ENCODE measurements at regions not wholly inside any gene's neighbourhood (a gene's known extent, or its start where the extent isn't known, plus 50 kb on each side); places are given as distances from the start of the nearest gene placed in this dataset.

- DNase-seq, result no peak
- in situ Hi-C loops (cut with MboI; ENCODE audit: low pct_unique_long_range_greater_than_20kb, low sequenced_read_pairs), result no loop called here
Measured at GRCh38 chr12:22740656-22741355, 115.8 kb downstream of the ETNK1 start.

DNA sequence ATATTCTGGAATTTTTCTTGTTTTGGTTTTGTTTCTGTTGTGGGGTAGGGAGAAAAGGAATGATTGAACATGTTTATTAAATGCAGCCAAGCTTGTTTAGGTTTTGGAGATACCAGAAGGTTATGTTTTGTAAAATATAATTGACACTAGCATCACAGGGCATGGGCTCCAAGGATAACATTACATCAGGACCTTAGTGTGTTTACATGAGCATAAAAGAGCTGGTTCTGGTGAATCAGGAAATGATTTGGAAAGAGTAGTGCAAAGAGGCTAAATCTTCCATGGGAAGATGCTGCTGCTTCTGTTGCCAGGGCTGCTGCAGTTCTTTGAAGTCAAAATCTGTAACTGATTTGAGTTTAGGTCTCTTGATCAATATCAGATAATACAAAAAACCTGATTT lies 118.7 kb downstream of the ETNK1 start:
- in situ Hi-C loops (cut with MboI; ENCODE audit: low pct_unique_long_range_greater_than_20kb, low sequenced_read_pairs), result no loop called here
- DNase-seq, result no peak

- in situ Hi-C loops (cut with MboI; ENCODE audit: low pct_unique_long_range_greater_than_20kb, low sequenced_read_pairs), result no loop called here
- no peak for DNase-seq
Measured at GRCh38 chr12:22744197-22744596, 119.2 kb downstream of the ETNK1 start.

DNA sequence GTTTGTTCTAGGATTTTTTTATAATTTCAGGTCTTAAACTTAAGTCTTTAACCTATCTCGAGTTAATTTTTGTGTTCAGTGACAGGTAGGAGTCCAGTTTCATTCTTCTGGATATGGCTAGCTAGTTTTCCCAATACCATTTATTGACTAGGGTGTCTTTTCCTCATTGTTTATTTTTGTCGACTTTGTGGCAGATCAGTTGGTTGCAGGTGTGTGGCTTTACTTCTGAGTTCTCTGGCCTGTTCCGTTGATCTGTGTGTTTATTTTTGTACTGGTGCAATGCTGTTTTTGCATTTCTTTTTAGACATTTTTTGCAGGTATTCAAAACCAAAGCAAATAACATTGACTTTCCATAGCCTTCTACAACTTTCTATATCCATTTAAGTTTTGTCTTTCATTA lies 121.7 kb downstream of the ETNK1 start:
- in situ Hi-C loops (cut with MboI; ENCODE audit: low pct_unique_long_range_greater_than_20kb, low sequenced_read_pairs), result no loop called here

GRCh38 chr12:22755629-22756028 lies 130.7 kb downstream of the ETNK1 start:
- in situ Hi-C loops (cut with MboI; ENCODE audit: low pct_unique_long_range_greater_than_20kb, low sequenced_read_pairs), result no loop called here

More for the DNA sequence above, 121.7 kb downstream of the ETNK1 start:
- DNase-seq, result no peak

DNA sequence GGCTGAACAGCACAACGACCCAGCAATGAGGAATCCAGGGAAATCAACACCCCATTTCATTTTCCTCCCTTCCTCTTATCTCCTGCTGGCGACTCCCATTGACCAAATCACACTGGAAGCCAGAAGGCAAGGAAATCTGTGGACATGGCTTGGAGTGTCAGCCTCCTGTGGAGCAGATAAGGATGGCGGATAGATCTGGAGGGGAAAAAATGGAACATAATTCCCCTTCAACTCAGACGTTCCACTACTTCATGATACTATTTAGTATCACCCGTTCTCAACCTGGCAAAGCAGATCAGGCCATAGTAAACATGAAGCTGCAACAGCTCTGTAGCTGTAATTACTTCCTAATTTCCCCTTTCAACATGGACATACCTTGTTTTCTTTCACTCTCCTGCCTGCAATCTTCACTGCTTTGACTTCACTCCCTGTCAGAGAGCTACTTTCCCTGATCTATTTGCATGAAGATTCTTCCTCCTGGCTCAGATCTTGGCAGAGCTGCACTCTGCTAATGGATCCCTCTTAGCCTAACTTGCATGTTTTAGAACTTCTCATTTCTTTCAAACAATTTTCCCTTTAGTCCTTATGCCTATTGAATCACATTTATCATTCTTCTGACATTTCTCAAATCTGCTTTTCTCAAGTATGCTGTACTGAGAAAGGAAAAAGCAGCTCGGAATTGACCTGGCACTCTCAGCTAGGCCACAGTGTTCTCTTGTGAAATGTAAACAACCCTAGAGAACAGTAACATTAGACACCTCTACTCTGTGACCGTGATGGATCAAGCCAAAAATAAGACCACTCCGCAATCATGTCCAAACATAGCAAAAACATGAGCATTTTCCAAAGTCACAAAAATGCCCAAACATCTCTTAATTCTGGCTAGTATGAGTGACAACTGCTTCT lies 135.1 kb downstream of the ETNK1 start:
- in situ Hi-C loops (cut with MboI; ENCODE audit: low pct_unique_long_range_greater_than_20kb, low sequenced_read_pairs), result no loop called here
- DNase-seq, result no peak

More at GRCh38 chr12:22755629-22756028, 130.7 kb downstream of the ETNK1 start:
- peak; percentile 1 for DNase-seq

DNA sequence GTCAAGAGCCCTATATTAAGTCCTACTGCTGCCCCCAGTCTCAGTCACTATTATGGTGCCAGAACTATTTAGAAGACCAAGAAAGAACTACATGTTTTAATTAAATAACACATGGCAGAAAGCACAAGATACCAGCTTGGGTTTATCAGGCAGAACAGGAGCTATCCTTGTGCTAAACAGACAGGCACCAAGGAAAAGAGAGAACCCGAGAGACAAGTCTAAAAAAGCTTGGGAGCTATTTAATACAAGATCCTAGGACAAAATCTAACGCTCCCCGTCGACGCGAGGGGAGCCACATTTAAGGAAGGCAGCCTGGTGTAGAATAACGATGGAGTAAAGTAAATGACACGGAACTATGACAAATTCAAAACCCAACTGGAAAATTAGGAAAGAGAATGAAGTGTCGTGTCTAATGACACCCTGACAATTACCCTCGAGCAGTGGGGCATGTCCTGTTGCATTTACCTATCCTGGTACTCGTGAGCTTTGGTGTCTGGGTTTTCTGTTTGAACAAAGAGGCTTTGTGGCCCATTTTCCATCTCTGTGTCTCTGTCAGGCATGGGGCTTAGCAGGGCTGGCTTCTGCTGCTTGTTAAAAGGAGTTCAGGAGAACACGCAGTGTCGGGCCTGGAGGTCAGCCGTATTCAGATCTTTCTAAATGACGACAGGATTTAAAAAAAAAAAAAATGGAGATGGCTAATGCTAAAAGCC lies 140.6 kb downstream of the ETNK1 start:
- in situ Hi-C loops (cut with MboI; ENCODE audit: low pct_unique_long_range_greater_than_20kb, low sequenced_read_pairs), result no loop called here
- no peak for DNase-seq

- in situ Hi-C loops (cut with MboI; ENCODE audit: low pct_unique_long_range_greater_than_20kb, low sequenced_read_pairs), result no loop called here
- no peak for DNase-seq
Measured at GRCh38 chr12:22766911-22767420, 142.0 kb downstream of the ETNK1 start.

GRCh38 chr12:22781339-22781738 lies 156.4 kb downstream of the ETNK1 start:
- in situ Hi-C loops (cut with MboI; ENCODE audit: low pct_unique_long_range_greater_than_20kb, low sequenced_read_pairs), result no loop called here
- no peak for DNase-seq

DNA sequence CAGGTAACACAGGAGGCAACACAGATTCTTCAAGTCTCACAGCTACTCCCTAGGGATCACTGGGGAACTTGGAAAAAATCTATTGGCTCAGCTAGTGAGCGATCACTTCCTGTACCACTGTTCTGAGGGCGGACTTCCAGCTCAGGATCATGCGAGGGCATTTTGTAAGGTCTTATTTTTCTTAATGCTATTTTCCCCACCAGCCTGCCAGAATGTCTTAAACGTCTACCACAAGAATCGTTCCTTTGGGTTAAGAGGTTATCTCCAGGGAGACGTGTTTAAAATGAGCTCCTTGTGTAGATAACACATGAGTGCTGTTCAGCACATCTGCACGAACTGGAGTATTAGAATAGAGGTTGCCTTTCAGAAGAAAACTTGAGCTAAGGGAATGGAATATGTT lies 162.6 kb downstream of the ETNK1 start:
- in situ Hi-C loops (cut with MboI; ENCODE audit: low pct_unique_long_range_greater_than_20kb, low sequenced_read_pairs), result no loop called here
- DNase-seq, result no peak

- DNase-seq, result no peak
- in situ Hi-C loops (cut with MboI; ENCODE audit: low pct_unique_long_range_greater_than_20kb, low sequenced_read_pairs), result no loop called here
Measured at GRCh38 chr12:22788913-22789312, 163.9 kb downstream of the ETNK1 start.

- DNase-seq, result no peak
- in situ Hi-C loops (cut with MboI; ENCODE audit: low pct_unique_long_range_greater_than_20kb, low sequenced_read_pairs), result no loop called here
Measured at GRCh38 chr12:22792138-22792537, 167.2 kb downstream of the ETNK1 start.

DNA sequence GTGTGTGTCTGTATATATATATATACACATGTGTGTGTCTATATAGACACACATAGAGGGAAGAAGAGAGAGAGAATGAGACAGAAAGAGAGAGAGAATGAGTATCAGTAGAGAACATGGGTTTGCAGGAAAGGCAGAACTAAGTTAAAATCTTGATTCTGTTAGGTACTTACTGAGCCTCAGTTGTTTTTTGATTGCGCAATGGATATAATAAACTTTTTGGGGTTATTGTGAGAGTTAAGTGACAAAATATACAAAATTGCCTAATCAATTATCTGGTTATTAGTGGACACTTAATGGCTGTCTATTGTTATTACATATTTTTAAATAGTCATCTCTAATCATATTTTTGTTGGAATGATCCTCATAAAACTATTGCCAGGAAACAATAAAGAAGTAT lies 169.0 kb downstream of the ETNK1 start:
- in situ Hi-C loops (cut with MboI; ENCODE audit: low pct_unique_long_range_greater_than_20kb, low sequenced_read_pairs), result no loop called here
- no peak for DNase-seq

GRCh38 chr12:22796941-22797630 lies 172.1 kb downstream of the ETNK1 start:
- DNase-seq, result no peak
- in situ Hi-C loops (cut with MboI; ENCODE audit: low pct_unique_long_range_greater_than_20kb, low sequenced_read_pairs), result no loop called here

DNA sequence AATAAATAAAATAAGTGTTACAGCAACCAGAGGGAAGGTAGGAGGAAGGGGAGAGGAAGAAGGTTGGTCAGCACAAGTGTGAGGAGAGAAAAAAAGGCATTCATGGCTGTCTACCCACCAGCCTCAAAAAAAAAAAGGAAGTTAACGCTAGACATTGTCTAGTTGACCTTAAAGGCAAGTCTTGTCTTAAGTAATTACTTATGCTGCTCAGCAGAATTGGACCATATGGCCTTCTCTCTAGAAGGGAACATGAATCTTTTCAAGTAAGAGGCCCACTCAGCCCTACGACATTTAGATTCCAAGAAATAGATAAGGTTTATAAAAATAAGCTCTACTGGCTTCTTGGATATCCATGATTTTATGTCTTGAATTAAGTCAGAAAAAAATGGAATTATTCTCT lies 172.7 kb downstream of the ETNK1 start:
- DNase-seq, result peak; percentile 26
- in situ Hi-C loops (cut with MboI; ENCODE audit: low pct_unique_long_range_greater_than_20kb, low sequenced_read_pairs), result no loop called here

- in situ Hi-C loops (cut with MboI; ENCODE audit: low pct_unique_long_range_greater_than_20kb, low sequenced_read_pairs), result no loop called here
- DNase-seq, result no peak
Measured at GRCh38 chr12:22798116-22798515, 173.1 kb downstream of the ETNK1 start.

DNA sequence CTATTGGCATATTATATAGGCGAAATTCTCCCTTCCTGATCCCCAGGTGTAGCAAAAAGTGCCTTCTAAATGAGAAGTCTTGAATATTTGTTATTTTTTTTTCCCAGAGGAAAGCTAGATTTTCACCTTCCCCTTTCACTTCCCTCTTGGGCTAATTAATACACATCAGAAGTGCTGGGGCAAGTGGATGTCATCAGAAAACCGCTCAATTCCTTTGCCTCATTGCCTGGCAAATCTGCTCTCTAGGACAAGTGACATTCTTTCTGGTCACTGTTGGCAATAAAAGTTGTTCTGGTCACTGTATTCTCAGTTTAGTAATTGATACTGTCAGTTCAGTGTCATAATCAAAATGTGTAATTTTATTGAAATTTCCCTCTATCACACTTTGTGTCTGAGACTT lies 174.5 kb downstream of the ETNK1 start:
- DNase-seq, result no peak
- in situ Hi-C loops (cut with MboI; ENCODE audit: low pct_unique_long_range_greater_than_20kb, low sequenced_read_pairs), result no loop called here

DNA sequence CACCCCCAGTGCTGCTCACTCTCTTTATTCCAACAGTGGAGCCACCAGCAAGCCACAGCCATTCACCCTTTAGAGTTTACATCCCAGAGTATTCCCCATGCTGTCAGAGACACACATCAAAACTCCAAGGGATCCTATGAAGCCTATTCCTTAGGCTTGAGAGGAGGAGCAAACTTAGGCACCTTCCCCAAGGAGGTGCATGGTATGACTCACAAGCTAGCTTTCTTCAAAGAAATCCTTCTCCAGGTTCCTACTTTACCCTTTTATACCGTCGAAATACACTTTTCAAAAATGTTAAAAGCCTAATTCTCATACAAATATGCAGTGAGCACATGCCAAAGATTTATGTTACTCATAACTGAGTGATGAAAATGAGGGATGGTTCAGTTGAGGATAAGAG lies 175.4 kb downstream of the ETNK1 start:
- no peak for DNase-seq
- in situ Hi-C loops (cut with MboI; ENCODE audit: low pct_unique_long_range_greater_than_20kb, low sequenced_read_pairs), result no loop called here

Measured in KBM-7 (cell line).